Left lobe of liver (tissue), 2 donors: ENCODE measurements at regions not wholly inside any gene's neighbourhood (a gene's known extent, or its start where the extent isn't known, plus 50 kb on each side); places are given as distances from the start of the nearest gene placed in this dataset.

Experiments used
- ATAC-seq: fragments of 200-7000 bp; cut with Tn5 transposase; one replicate; pipeline ENCODE4 v1.9.1; 2020; ENCODE audit warnings: mild to moderate bottlenecking, moderate library complexity
- DNase-seq: peaks from one replicate; pipeline ENCODE4 v3.0.0-alpha.2; 2020; ENCODE audit warnings: low spot score
- donor health status: DM: no; HTN: no; CAD: no; lungs with moderate emphysema.
- donor health status: DM: no; HTN: yes; CAD: no.

GRCh38 chr13:74820809-74821208 lies 661.2 kb downstream of the TBC1D4 start:
- DNase-seq (no peak), ATAC-seq (no peak)

- DNase-seq (no peak), ATAC-seq (no peak)
These were observed 662.4 kb downstream of the TBC1D4 start for GRCh38 chr13:74819549-74819948.

- no peak for DNase-seq
- ATAC-seq = no peak
These were observed 665.2 kb downstream of the TBC1D4 start for GRCh38 chr13:74816737-74817136.

- no peak for DNase-seq
- no peak for ATAC-seq
These were observed 662.0 kb upstream of the KLF12 start for GRCh38 chr13:74796157-74796556.

GRCh38 chr13:74795526-74795925 lies 661.3 kb upstream of the KLF12 start:
- ATAC-seq = no peak
- no peak for DNase-seq

- DNase-seq = no peak
- ATAC-seq = no peak
These were observed 660.4 kb upstream of the KLF12 start for GRCh38 chr13:74794582-74794981.

GRCh38 chr13:74794147-74794546 lies 659.9 kb upstream of the KLF12 start:
- ATAC-seq = no peak

GRCh38 chr13:74784959-74785358 lies 650.8 kb upstream of the KLF12 start:
- no peak for DNase-seq
- no peak for ATAC-seq

More at GRCh38 chr13:74794147-74794546, 659.9 kb upstream of the KLF12 start:
- DNase-seq = no peak

GRCh38 chr13:74778946-74779345 lies 644.7 kb upstream of the KLF12 start:
- DNase-seq (no peak), ATAC-seq (no peak)

GRCh38 chr13:74778087-74778486 lies 643.9 kb upstream of the KLF12 start:
- ATAC-seq (no peak), DNase-seq (no peak)

- ATAC-seq (no peak), DNase-seq (no peak)
These were observed 640.1 kb upstream of the KLF12 start for GRCh38 chr13:74774264-74774663.

GRCh38 chr13:74773248-74773647 lies 639.0 kb upstream of the KLF12 start:
- no peak for DNase-seq
- ATAC-seq = no peak

GRCh38 chr13:74771964-74772363 lies 637.8 kb upstream of the KLF12 start:
- no peak for DNase-seq
- no peak for ATAC-seq

- DNase-seq (no peak), ATAC-seq (no peak)
These were observed 636.2 kb upstream of the KLF12 start for GRCh38 chr13:74770361-74770760.

- ATAC-seq (no peak), DNase-seq (no peak)
These were observed 635.1 kb upstream of the KLF12 start for GRCh38 chr13:74769333-74769732.

GRCh38 chr13:74768521-74769085 lies 634.4 kb upstream of the KLF12 start:
- no peak for DNase-seq
- ATAC-seq = no peak

- DNase-seq = no peak
- ATAC-seq = no peak
These were observed 632.8 kb upstream of the KLF12 start for GRCh38 chr13:74767050-74767449.

GRCh38 chr13:74765955-74766354 lies 631.8 kb upstream of the KLF12 start:
- no peak for DNase-seq
- ATAC-seq = no peak

- ATAC-seq (no peak), DNase-seq (no peak)
These were observed 627.9 kb upstream of the KLF12 start for GRCh38 chr13:74761801-74762757.

GRCh38 chr13:74758188-74758587 lies 624.0 kb upstream of the KLF12 start:
- ATAC-seq = no peak
- no peak for DNase-seq

GRCh38 chr13:74755065-74755464 lies 620.9 kb upstream of the KLF12 start:
- no peak for DNase-seq
- ATAC-seq = no peak

- no peak for DNase-seq
- ATAC-seq = no peak
These were observed 617.5 kb upstream of the KLF12 start for GRCh38 chr13:74751739-74752138.
